ENCODE measurements at regions not wholly inside any gene's neighbourhood (a gene's known extent, or its start where the extent isn't known, plus 50 kb on each side); places are given as distances from the start of the nearest gene placed in this dataset.

GRCh38 chr2:195396479-195396878 is 260.5 kb upstream of the SLC39A10 start:
- DNase-seq: no peak
- no peaks in the 10 kb centered on the region for H3K9me2 ChIP-seq (replicated peaks; ENCODE audit: insufficient read depth, low read length)
- no peaks in the 10 kb centered on the region for H3K27me3 ChIP-seq (ENCODE audit: low read length)
- H4K20me1 ChIP-seq (ENCODE audit: insufficient read depth, low read depth, low read length): no peaks in the 10 kb centered on the region
- H3K9ac ChIP-seq (ENCODE audit: low read length): no peak overlapping the region
- H3K27ac ChIP-seq (ENCODE audit: low read length): no peak overlapping the region
- no peaks in the 10 kb centered on the region for H3K79me2 ChIP-seq (ENCODE audit: low read length)
- H3K4me2 ChIP-seq (ENCODE audit: low read depth, low read length, poor library complexity, severe bottlenecking): no peak overlapping the region
- H3K9me3 ChIP-seq (ENCODE audit: low read length): no peaks in the 10 kb centered on the region
- no peak overlapping the region for H3K4me3 ChIP-seq (ENCODE audit: low read length)
- no peak overlapping the region for H2AFZ ChIP-seq (ENCODE audit: low read length)
- H3K4me1 ChIP-seq (ENCODE audit: low read length): peaks cover 15% of the 10 kb centered on the region
- no peaks in the 10 kb centered on the region for H3K36me3 ChIP-seq (ENCODE audit: insufficient read depth, low read length)

GRCh38 chr2:195395362-195395761 is 261.7 kb upstream of the SLC39A10 start:
- no peak overlapping the region for H2AFZ ChIP-seq (ENCODE audit: low read length)
- no peak overlapping the region for H3K27ac ChIP-seq (ENCODE audit: low read length)
- no peaks in the 10 kb centered on the region for H3K9me2 ChIP-seq (replicated peaks; ENCODE audit: insufficient read depth, low read length)
- H4K20me1 ChIP-seq (ENCODE audit: insufficient read depth, low read depth, low read length): no peaks in the 10 kb centered on the region
- H3K9me3 ChIP-seq (ENCODE audit: low read length): no peaks in the 10 kb centered on the region
- no peak overlapping the region for H3K9ac ChIP-seq (ENCODE audit: low read length)
- H3K36me3 ChIP-seq (ENCODE audit: insufficient read depth, low read length): no peaks in the 10 kb centered on the region
- H3K4me1 ChIP-seq (ENCODE audit: low read length): peaks cover 26% of the 10 kb centered on the region
- no peaks in the 10 kb centered on the region for H3K79me2 ChIP-seq (ENCODE audit: low read length)
- H3K4me3 ChIP-seq (ENCODE audit: low read length): no peak overlapping the region
- no peak overlapping the region for H3K4me2 ChIP-seq (ENCODE audit: low read depth, low read length, poor library complexity, severe bottlenecking)
- H3K27me3 ChIP-seq (ENCODE audit: low read length): no peaks in the 10 kb centered on the region
- DNase-seq: no peak

DNA sequence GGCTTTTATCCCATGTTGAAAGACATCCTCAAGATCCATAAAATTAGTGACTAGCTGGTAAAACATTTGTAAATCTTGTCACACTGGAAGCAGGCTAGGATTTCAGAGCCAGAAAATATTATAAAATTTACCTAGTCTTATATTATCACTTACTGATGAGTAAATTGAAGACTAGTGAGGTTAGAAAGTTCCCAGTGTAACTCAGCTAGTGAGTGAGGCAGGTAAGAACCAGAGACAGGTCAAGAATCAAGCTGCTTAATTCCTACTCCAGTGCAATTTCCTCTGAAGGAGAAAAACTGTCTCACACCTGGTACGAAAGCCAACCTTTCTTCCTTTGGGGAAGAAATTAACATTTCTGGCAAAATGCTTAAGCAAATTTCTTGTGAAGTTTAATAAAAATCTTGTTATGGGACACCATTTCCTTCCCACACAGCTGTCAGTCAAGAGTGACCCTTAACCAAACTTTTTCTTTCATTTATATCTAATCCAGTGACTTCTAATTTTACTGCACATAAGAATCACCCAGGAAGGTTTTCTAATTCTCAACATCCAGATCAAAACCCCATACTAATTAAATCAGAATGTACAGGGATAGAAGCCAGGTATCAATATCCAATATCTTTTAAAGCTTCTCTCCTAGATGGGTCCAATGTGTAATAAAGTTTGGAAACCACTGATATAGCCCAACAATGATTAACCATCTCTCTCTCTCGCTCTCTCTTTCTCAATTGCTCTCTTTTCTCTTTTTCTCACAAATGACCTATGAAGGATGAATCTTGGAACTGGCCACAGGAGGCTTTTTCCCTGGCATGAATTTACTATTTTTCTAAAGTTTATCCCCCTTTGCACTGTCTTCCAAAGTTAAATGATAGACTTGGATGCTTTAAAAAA is 264.3 kb upstream of the SLC39A10 start:
- H3K4me3 ChIP-seq (ENCODE audit: low read length): no peak overlapping the region
- H4K20me1 ChIP-seq (ENCODE audit: insufficient read depth, low read depth, low read length): no peaks in the 10 kb centered on the region
- no peak for DNase-seq
- no peak overlapping the region for H3K4me2 ChIP-seq (ENCODE audit: low read depth, low read length, poor library complexity, severe bottlenecking)
- no peak overlapping the region for H3K27ac ChIP-seq (ENCODE audit: low read length)
- H2AFZ ChIP-seq (ENCODE audit: low read length): no peak overlapping the region
- H3K4me1 ChIP-seq (ENCODE audit: low read length): peaks cover 52% of the 10 kb centered on the region
- H3K79me2 ChIP-seq (ENCODE audit: low read length): no peaks in the 10 kb centered on the region
- no peaks in the 10 kb centered on the region for H3K9me2 ChIP-seq (replicated peaks; ENCODE audit: insufficient read depth, low read length)
- no peaks in the 10 kb centered on the region for H3K9me3 ChIP-seq (ENCODE audit: low read length)
- H3K9ac ChIP-seq (ENCODE audit: low read length): no peak overlapping the region
- H3K36me3 ChIP-seq (ENCODE audit: insufficient read depth, low read length): no peaks in the 10 kb centered on the region
- H3K27me3 ChIP-seq (ENCODE audit: low read length): no peaks in the 10 kb centered on the region

- Histone ChIP-seq H3K9ac (ENCODE audit: low read length) (no peak overlapping the region), H2AFZ (ENCODE audit: low read length) (peak overlapping the region; percentile 41; the same call in 1 of the 2 replicates)
Observed at GRCh38 chr2:195390686-195391321, 266.2 kb upstream of the SLC39A10 start.

GRCh38 chr2:195388028-195388427 is 269.0 kb upstream of the SLC39A10 start:
- Histone ChIP-seq H3K79me2 (ENCODE audit: low read length) (no peaks in the 10 kb centered on the region), H2AFZ (ENCODE audit: low read length) (peak overlapping the region; percentile 27; the same call in 1 of the 2 replicates), H3K4me3 (ENCODE audit: low read length) (peak overlapping the region; percentile 51; the same call in 1 of the 2 replicates), H3K36me3 (ENCODE audit: insufficient read depth, low read length) (no peaks in the 10 kb centered on the region), H4K20me1 (ENCODE audit: insufficient read depth, low read depth, low read length) (no peaks in the 10 kb centered on the region), H3K9me2 (replicated peaks; ENCODE audit: insufficient read depth, low read length) (no peaks in the 10 kb centered on the region), H3K9ac (ENCODE audit: low read length) (peak overlapping the region; percentile 69), H3K27ac (ENCODE audit: low read length) (peak overlapping the region; percentile 93), H3K27me3 (ENCODE audit: low read length) (no peaks in the 10 kb centered on the region), H3K4me2 (ENCODE audit: low read depth, low read length, poor library complexity, severe bottlenecking) (peak overlapping the region; percentile 69), H3K4me1 (ENCODE audit: low read length) (peaks cover 82% of the 10 kb centered on the region), H3K9me3 (ENCODE audit: low read length) (no peaks in the 10 kb centered on the region)
- DNase-seq: peak; percentile 91

More at GRCh38 chr2:195390686-195391321, 266.2 kb upstream of the SLC39A10 start:
- H3K4me3 ChIP-seq (ENCODE audit: low read length): no peak overlapping the region
- H3K27ac ChIP-seq (ENCODE audit: low read length): peak overlapping the region; percentile 33; the same call in 1 of the 2 replicates
- peak overlapping the region; percentile 30 for H3K4me2 ChIP-seq (ENCODE audit: low read depth, low read length, poor library complexity, severe bottlenecking)
- no peak for DNase-seq
- no peaks in the 10 kb centered on the region for H4K20me1 ChIP-seq (ENCODE audit: insufficient read depth, low read depth, low read length)
- H3K27me3 ChIP-seq (ENCODE audit: low read length): no peaks in the 10 kb centered on the region
- no peaks in the 10 kb centered on the region for H3K9me3 ChIP-seq (ENCODE audit: low read length)
- H3K9me2 ChIP-seq (replicated peaks; ENCODE audit: insufficient read depth, low read length): no peaks in the 10 kb centered on the region
- peaks cover 68% of the 10 kb centered on the region for H3K4me1 ChIP-seq (ENCODE audit: low read length)
- no peaks in the 10 kb centered on the region for H3K79me2 ChIP-seq (ENCODE audit: low read length)
- no peaks in the 10 kb centered on the region for H3K36me3 ChIP-seq (ENCODE audit: insufficient read depth, low read length)

GRCh38 chr2:195382186-195382585 is 274.8 kb upstream of the SLC39A10 start:
- Histone ChIP-seq H3K27me3 (ENCODE audit: low read length) (no peaks in the 10 kb centered on the region), H3K27ac (ENCODE audit: low read length) (no peak overlapping the region), H3K36me3 (ENCODE audit: insufficient read depth, low read length) (no peaks in the 10 kb centered on the region), H3K4me1 (ENCODE audit: low read length) (peaks cover 30% of the 10 kb centered on the region), H3K79me2 (ENCODE audit: low read length) (no peaks in the 10 kb centered on the region), H3K9ac (ENCODE audit: low read length) (no peak overlapping the region), H3K9me2 (replicated peaks; ENCODE audit: insufficient read depth, low read length) (no peaks in the 10 kb centered on the region), H3K4me2 (ENCODE audit: low read depth, low read length, poor library complexity, severe bottlenecking) (no peak overlapping the region), H4K20me1 (ENCODE audit: insufficient read depth, low read depth, low read length) (no peaks in the 10 kb centered on the region), H3K4me3 (ENCODE audit: low read length) (no peak overlapping the region), H3K9me3 (ENCODE audit: low read length) (no peaks in the 10 kb centered on the region), H2AFZ (ENCODE audit: low read length) (peak overlapping the region; percentile 93)
- DNase-seq: no peak

DNA sequence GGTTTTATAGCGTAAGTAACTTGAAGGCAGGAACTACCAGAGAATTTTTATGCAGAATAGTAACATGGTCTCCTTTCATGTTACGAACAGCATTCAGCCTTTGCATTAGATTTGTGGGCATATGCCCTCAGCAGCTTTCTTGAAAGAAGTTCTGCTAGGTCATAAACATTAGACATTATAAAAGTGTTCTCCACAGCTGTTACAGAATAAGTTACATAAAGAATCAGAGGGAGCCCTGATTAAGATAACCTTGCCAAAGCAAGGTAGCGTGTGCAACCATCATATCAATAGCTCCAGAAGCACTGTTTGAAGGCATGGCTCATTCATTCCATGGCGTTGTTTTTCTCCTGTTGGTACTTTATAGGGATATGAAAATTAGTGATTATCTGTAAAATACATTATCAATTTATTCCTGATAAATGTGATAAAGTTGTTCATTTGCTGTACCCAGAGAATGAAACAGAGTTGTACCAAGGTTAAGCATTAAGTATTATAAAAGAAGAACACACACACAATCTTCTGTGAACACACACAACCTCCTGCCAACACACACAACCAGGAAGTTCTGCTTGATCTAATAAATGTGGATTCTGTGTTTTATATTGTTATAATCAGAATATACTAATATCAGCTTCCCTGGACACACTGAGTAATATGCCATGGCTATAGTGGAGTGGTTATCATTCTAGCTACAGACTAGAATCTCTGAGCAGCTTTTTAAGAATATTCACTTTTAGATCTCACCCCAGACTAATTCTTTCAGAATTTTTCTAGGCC is 286.7 kb upstream of the SLC39A10 start:
- Histone ChIP-seq H3K36me3 (ENCODE audit: insufficient read depth, low read length) (no peaks in the 10 kb centered on the region), H3K4me1 (ENCODE audit: low read length) (no peaks in the 10 kb centered on the region; the same call in 1 of the 2 replicates), H3K9me2 (replicated peaks; ENCODE audit: insufficient read depth, low read length) (0 out of 2 replicates have a peak, but pooled peaks cover 3% of the 10 kb centered on the region), H3K79me2 (ENCODE audit: low read length) (no peaks in the 10 kb centered on the region), H4K20me1 (ENCODE audit: insufficient read depth, low read depth, low read length) (no peaks in the 10 kb centered on the region), H3K9me3 (ENCODE audit: low read length) (no peaks in the 10 kb centered on the region), H2AFZ (ENCODE audit: low read length) (no peak overlapping the region), H3K4me3 (ENCODE audit: low read length) (no peak overlapping the region), H3K27me3 (ENCODE audit: low read length) (no peaks in the 10 kb centered on the region), H3K4me2 (ENCODE audit: low read depth, low read length, poor library complexity, severe bottlenecking) (no peak overlapping the region), H3K27ac (ENCODE audit: low read length) (no peak overlapping the region), H3K9ac (ENCODE audit: low read length) (no peak overlapping the region)
- no peak for DNase-seq

GRCh38 chr2:195369218-195369587 is 287.8 kb upstream of the SLC39A10 start:
- H4K20me1 ChIP-seq (ENCODE audit: insufficient read depth, low read depth, low read length): no peaks in the 10 kb centered on the region
- no peaks in the 10 kb centered on the region; the same call in 1 of the 2 replicates for H3K4me1 ChIP-seq (ENCODE audit: low read length)
- no peak overlapping the region for H3K4me3 ChIP-seq (ENCODE audit: low read length)
- no peak overlapping the region for H2AFZ ChIP-seq (ENCODE audit: low read length)
- no peaks in the 10 kb centered on the region; the same call in 1 of the 2 replicates for H3K36me3 ChIP-seq (ENCODE audit: insufficient read depth, low read length)
- H3K9me3 ChIP-seq (ENCODE audit: low read length): no peaks in the 10 kb centered on the region
- no peak overlapping the region for H3K9ac ChIP-seq (ENCODE audit: low read length)
- no peak overlapping the region for H3K27ac ChIP-seq (ENCODE audit: low read length)
- no peak overlapping the region for H3K4me2 ChIP-seq (ENCODE audit: low read depth, low read length, poor library complexity, severe bottlenecking)
- no peak for DNase-seq
- H3K9me2 ChIP-seq (replicated peaks; ENCODE audit: insufficient read depth, low read length): 0 out of 2 replicates have a peak, but pooled peaks cover 3% of the 10 kb centered on the region
- H3K27me3 ChIP-seq (ENCODE audit: low read length): no peaks in the 10 kb centered on the region
- H3K79me2 ChIP-seq (ENCODE audit: low read length): no peaks in the 10 kb centered on the region

All from Karpas-422 (cell line).